ENCODE measurements at regions not wholly inside any gene's neighbourhood (a gene's known extent, or its start where the extent isn't known, plus 50 kb on each side); places are given as distances from the start of the nearest gene placed in this dataset.

DNA sequence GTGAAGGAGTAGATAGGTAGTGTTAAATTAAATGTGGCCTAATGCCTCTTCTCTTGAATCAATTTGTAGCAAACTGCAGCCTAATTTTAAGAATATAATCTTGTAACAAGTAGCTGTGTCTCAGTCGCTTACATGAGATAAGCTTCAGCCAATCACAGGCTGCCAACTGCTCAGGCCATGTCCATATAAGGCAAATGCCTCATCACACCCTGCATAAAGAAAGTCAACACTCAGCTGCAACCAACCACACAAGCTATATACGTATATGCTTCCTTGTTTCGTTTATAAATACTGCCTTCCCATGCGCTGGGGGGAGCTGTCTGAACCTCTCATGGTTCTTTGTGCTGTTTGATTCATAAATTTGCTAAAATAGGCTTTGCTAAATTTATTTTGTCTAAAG lies 476.3 kb downstream of the TRIB2 start:
- TF ChIP-seq EZH2phosphoT487 (IDR thresholded peaks at IDR 0.05; ENCODE audit: insufficient read depth, low read depth) (no peak), EZH2 (IDR thresholded peaks at IDR 0.05; ENCODE audit: insufficient read depth, poor library complexity, severe bottlenecking) (no peak)

Measured in GM23248 (cell line).